HEK293 (cell line): ENCODE measurements at regions not wholly inside any gene's neighbourhood (a gene's known extent, or its start where the extent isn't known, plus 50 kb on each side); places are given as distances from the start of the nearest gene placed in this dataset.

ENCODE experiments used
- CTCF ChIA-PET: fragments of 350-600 bp; formaldehyde crosslinking; extraction: SDS; loops from one replicate; lab custom pipeline; 2021; ENCODE audit warnings: antibody characterized with exemption; lab: Yijun Ruan, JAX
- POLR2A ChIA-PET: fragments of 300-600 bp; formaldehyde crosslinking; extraction: SDS; loops from one replicate; lab custom pipeline; 2020; ENCODE audit warnings: antibody characterized with exemption, inconsistent platforms; lab: Yijun Ruan, JAX
- H3K27ac ChIP-seq: fragments of 200-500 bp; sonication (Bioruptor generic); 2 replicates; pipeline ENCODE4 v1.5.1; 2014; ENCODE audit warnings: low read depth, low read length, control low read depth, inconsistent platforms; ENCODE audit errors: extremely low read depth
- H3K36me3 ChIP-seq, 2 experiments: fragments of 200-500 bp in 1 of 2; sonication (Bioruptor generic) in 1 of 2; 1 replicate in 1 of 2; 2 replicates in 1 of 2; pipeline ENCODE4 v1.5.1; 2014 to 2017; ENCODE audit warnings: inconsistent platforms in 2 of 2, low read length in 2 of 2; ENCODE audit not compliant: control insufficient read depth in 2 of 2, insufficient read depth in 1 of 2
- H3K4me1 ChIP-seq: fragments of 200-500 bp; sonication (Bioruptor generic); 2 replicates; pipeline ENCODE4 v1.5.1; 2014; ENCODE audit warnings: mild to moderate bottlenecking, low read length, inconsistent platforms; ENCODE audit not compliant: control insufficient read depth, insufficient read depth
- H3K4me3 ChIP-seq: 2 replicates; pipeline ENCODE4 v1.5.1; 2011; ENCODE audit warnings: low read depth, mild to moderate bottlenecking, control low read depth, low read length, moderate library complexity
- H3K9me3 ChIP-seq: fragments of 200-500 bp; sonication (Bioruptor generic); 2 replicates; pipeline ENCODE4 v1.5.1; 2014; ENCODE audit warnings: low read depth, low read length, inconsistent platforms; ENCODE audit not compliant: control insufficient read depth, insufficient read depth
- GLIS2 ChIP-seq: fragments of 450-650 bp; formaldehyde crosslinking; IDR thresholded peaks from 2 replicates; pipeline ENCODE4 v1.5.1; 2016; ENCODE audit warnings: missing biosample characterization, missing genetic modification characterization
- HOXA7 ChIP-seq: sonication (generic); formaldehyde crosslinking; IDR thresholded peaks from 2 replicates; pipeline ENCODE4 v1.8.1; 2022; ENCODE audit warnings: missing genetic modification reagents, borderline replicate concordance
- RBAK ChIP-seq: fragments of 450-650 bp; formaldehyde crosslinking; IDR thresholded peaks from 2 replicates; pipeline ENCODE4 v1.5.1; 2016; ENCODE audit warnings: missing biosample characterization, missing genetic modification characterization
- REPIN1 ChIP-seq: fragments of 450-650 bp; formaldehyde crosslinking; IDR thresholded peaks from 2 replicates; pipeline ENCODE4 v1.5.1; 2017; ENCODE audit warnings: missing biosample characterization, missing genetic modification characterization, low read depth
- SCRT2 ChIP-seq: fragments of 450-650 bp; formaldehyde crosslinking; IDR thresholded peaks from 2 replicates; pipeline ENCODE4 v1.5.1; 2016; ENCODE audit warnings: missing biosample characterization, missing genetic modification characterization
- ZBTB17 ChIP-seq: fragments of 450-650 bp; formaldehyde crosslinking; IDR thresholded peaks from 2 replicates; pipeline ENCODE4 v1.5.1; 2016; ENCODE audit warnings: missing biosample characterization, missing genetic modification characterization
- ZNF146 ChIP-seq: fragments of 450-650 bp; formaldehyde crosslinking; IDR thresholded peaks from 2 replicates; pipeline ENCODE4 v1.5.1; 2016; ENCODE audit warnings: missing biosample characterization, missing genetic modification characterization
- ZNF19 ChIP-seq: fragments of 450-650 bp; formaldehyde crosslinking; IDR thresholded peaks from 2 replicates; pipeline ENCODE4; 2016; ENCODE audit warnings: missing biosample characterization, missing genetic modification characterization, low read depth
- ZNF354C ChIP-seq: fragments of 450-650 bp; formaldehyde crosslinking; IDR thresholded peaks from 2 replicates; pipeline ENCODE4 v1.5.1; 2016; ENCODE audit warnings: missing biosample characterization, missing genetic modification characterization, low read depth, borderline replicate concordance
- ZNF404 ChIP-seq: fragments of 450-650 bp; formaldehyde crosslinking; IDR thresholded peaks from 2 replicates; pipeline ENCODE4 v1.5.1; 2017; ENCODE audit warnings: missing biosample characterization, missing genetic modification characterization
- ZNF426 ChIP-seq: fragments of 450-650 bp; formaldehyde crosslinking; IDR thresholded peaks from 2 replicates; pipeline ENCODE4 v1.5.1; 2017; ENCODE audit warnings: missing biosample characterization, missing genetic modification characterization, mild to moderate bottlenecking, inconsistent platforms, moderate library complexity
- ZNF48 ChIP-seq: fragments of 450-650 bp; formaldehyde crosslinking; IDR thresholded peaks from 2 replicates; pipeline ENCODE4 v1.5.1; 2016; ENCODE audit warnings: missing biosample characterization, missing genetic modification characterization
- ZNF560 ChIP-seq: fragments of 450-650 bp; formaldehyde crosslinking; IDR thresholded peaks from 2 replicates; pipeline ENCODE4 v1.5.1; 2017; ENCODE audit warnings: missing biosample characterization, missing genetic modification characterization, borderline replicate concordance
- ZNF596 ChIP-seq: fragments of 450-650 bp; IDR thresholded peaks from 2 replicates; pipeline ENCODE4 v1.5.0; 2018; ENCODE audit warnings: missing biosample characterization, mild to moderate bottlenecking, missing genetic modification characterization, moderate library complexity
- ZNF626 ChIP-seq: fragments of 450-650 bp; sonication (Bioruptor Pico); formaldehyde crosslinking; IDR thresholded peaks from 2 replicates; pipeline ENCODE4 v1.5.1; 2018; ENCODE audit warnings: missing biosample characterization, missing genetic modification characterization, inconsistent platforms
- ZNF707 ChIP-seq: fragments of 450-650 bp; formaldehyde crosslinking; IDR thresholded peaks from 2 replicates; pipeline ENCODE4 v1.5.1; 2016; ENCODE audit warnings: missing biosample characterization, missing genetic modification characterization
- ZSCAN23 ChIP-seq: fragments of 450-650 bp; formaldehyde crosslinking; IDR thresholded peaks from 2 replicates; pipeline ENCODE4 v1.5.1; 2016; ENCODE audit warnings: missing biosample characterization, missing genetic modification characterization
- TF ChIP-seq, protein P1 (sequence below): fragments of 450-650 bp; formaldehyde crosslinking; IDR thresholded peaks from 2 replicates; pipeline ENCODE4 v1.5.1; 2016; ENCODE audit warnings: missing biosample characterization, missing genetic modification characterization
- TF ChIP-seq, protein P2 (sequence below): fragments of 450-650 bp; formaldehyde crosslinking; IDR thresholded peaks from 2 replicates; pipeline ENCODE4 v1.5.1; 2016; ENCODE audit warnings: missing biosample characterization, missing genetic modification characterization
- TF ChIP-seq, protein P3 (sequence below): fragments of 450-650 bp; formaldehyde crosslinking; IDR thresholded peaks from 2 replicates; pipeline ENCODE4 v1.5.1; 2016; ENCODE audit warnings: missing biosample characterization, missing genetic modification characterization

DNA sequence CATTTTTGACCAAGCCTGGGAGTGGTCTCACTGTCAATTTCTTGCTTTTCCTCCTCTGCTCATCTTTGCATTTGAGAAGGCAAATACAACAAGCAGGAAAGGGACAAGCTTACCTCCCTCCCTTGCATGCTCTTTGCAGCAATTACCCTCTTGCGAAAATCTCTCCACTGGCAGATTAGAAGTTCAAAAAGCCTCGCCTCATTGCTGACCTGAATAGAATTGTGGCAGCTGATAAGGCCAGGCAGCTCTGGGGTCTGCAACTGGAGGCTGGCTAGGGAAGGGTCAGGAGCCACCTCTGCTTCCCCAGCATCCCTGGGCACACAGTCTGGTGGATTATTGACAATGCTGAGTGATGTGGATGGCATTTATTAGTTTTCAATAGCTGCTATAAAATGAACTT, 362.3 kb upstream of the KIF2A start:
- ChIA-PET POLR2A (no interaction called here), CTCF (interaction anchor here (0.6 to 2.1 kb wide), 3 partner anchors 10 to 200 kb away, joined by 3 to 8 read pairs (median 4); no protein-coding TSS in a partner anchor)
- Histone ChIP-seq H3K27ac (no peak overlapping the region), H3K4me3 (no peak overlapping the region), H3K9me3 (no peaks in the 10 kb centered on the region), H3K36me3 (no peaks in the 10 kb centered on the region), H3K4me1 (no peaks in the 10 kb centered on the region)
- TF ChIP-seq, protein P1, sequence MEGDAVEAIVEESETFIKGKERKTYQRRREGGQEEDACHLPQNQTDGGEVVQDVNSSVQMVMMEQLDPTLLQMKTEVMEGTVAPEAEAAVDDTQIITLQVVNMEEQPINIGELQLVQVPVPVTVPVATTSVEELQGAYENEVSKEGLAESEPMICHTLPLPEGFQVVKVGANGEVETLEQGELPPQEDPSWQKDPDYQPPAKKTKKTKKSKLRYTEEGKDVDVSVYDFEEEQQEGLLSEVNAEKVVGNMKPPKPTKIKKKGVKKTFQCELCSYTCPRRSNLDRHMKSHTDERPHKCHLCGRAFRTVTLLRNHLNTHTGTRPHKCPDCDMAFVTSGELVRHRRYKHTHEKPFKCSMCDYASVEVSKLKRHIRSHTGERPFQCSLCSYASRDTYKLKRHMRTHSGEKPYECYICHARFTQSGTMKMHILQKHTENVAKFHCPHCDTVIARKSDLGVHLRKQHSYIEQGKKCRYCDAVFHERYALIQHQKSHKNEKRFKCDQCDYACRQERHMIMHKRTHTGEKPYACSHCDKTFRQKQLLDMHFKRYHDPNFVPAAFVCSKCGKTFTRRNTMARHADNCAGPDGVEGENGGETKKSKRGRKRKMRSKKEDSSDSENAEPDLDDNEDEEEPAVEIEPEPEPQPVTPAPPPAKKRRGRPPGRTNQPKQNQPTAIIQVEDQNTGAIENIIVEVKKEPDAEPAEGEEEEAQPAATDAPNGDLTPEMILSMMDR (tag by site-specific recombination), result no peak
- TF ChIP-seq ZNF426 (tag by site-specific recombination), result no peak
- no peak for TF ChIP-seq ZNF48 (tag by site-specific recombination)
- no peak for TF ChIP-seq GLIS2
- TF ChIP-seq ZNF19 (tag by site-specific recombination), result no peak
- TF ChIP-seq ZNF404, result no peak
- no peak for TF ChIP-seq ZNF354C (tag by site-specific recombination)
- no peak for TF ChIP-seq HOXA7
- no peak for TF ChIP-seq ZNF707 (tag by site-specific recombination)
- TF ChIP-seq, protein P2, sequence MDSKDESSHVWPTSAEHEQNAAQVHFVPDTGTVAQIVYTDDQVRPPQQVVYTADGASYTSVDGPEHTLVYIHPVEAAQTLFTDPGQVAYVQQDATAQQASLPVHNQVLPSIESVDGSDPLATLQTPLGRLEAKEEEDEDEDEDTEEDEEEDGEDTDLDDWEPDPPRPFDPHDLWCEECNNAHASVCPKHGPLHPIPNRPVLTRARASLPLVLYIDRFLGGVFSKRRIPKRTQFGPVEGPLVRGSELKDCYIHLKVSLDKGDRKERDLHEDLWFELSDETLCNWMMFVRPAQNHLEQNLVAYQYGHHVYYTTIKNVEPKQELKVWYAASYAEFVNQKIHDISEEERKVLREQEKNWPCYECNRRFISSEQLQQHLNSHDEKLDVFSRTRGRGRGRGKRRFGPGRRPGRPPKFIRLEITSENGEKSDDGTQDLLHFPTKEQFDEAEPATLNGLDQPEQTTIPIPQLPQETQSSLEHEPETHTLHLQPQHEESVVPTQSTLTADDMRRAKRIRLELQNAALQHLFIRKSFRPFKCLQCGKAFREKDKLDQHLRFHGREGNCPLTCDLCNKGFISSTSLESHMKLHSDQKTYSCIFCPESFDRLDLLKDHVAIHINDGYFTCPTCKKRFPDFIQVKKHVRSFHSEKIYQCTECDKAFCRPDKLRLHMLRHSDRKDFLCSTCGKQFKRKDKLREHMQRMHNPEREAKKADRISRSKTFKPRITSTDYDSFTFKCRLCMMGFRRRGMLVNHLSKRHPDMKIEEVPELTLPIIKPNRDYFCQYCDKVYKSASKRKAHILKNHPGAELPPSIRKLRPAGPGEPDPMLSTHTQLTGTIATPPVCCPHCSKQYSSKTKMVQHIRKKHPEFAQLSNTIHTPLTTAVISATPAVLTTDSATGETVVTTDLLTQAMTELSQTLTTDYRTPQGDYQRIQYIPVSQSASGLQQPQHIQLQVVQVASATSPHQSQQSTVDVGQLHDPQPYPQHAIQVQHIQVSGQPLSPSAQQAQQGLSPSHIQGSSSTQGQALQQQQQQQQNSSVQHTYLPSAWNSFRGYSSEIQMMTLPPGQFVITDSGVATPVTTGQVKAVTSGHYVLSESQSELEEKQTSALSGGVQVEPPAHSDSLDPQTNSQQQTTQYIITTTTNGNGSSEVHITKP (tag by site-specific recombination), result no peak
- no peak for TF ChIP-seq ZSCAN23 (tag by site-specific recombination)
- TF ChIP-seq RBAK (tag by site-specific recombination), result no peak
- TF ChIP-seq ZBTB17 (tag by site-specific recombination), result no peak
- no peak for TF ChIP-seq ZNF626 (tag by site-specific recombination)
- TF ChIP-seq REPIN1 (tag by site-specific recombination), result no peak
- TF ChIP-seq, protein P3, sequence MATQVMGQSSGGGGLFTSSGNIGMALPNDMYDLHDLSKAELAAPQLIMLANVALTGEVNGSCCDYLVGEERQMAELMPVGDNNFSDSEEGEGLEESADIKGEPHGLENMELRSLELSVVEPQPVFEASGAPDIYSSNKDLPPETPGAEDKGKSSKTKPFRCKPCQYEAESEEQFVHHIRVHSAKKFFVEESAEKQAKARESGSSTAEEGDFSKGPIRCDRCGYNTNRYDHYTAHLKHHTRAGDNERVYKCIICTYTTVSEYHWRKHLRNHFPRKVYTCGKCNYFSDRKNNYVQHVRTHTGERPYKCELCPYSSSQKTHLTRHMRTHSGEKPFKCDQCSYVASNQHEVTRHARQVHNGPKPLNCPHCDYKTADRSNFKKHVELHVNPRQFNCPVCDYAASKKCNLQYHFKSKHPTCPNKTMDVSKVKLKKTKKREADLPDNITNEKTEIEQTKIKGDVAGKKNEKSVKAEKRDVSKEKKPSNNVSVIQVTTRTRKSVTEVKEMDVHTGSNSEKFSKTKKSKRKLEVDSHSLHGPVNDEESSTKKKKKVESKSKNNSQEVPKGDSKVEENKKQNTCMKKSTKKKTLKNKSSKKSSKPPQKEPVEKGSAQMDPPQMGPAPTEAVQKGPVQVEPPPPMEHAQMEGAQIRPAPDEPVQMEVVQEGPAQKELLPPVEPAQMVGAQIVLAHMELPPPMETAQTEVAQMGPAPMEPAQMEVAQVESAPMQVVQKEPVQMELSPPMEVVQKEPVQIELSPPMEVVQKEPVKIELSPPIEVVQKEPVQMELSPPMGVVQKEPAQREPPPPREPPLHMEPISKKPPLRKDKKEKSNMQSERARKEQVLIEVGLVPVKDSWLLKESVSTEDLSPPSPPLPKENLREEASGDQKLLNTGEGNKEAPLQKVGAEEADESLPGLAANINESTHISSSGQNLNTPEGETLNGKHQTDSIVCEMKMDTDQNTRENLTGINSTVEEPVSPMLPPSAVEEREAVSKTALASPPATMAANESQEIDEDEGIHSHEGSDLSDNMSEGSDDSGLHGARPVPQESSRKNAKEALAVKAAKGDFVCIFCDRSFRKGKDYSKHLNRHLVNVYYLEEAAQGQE (tag by site-specific recombination), result no peak
- no peak for TF ChIP-seq ZNF596

DNA sequence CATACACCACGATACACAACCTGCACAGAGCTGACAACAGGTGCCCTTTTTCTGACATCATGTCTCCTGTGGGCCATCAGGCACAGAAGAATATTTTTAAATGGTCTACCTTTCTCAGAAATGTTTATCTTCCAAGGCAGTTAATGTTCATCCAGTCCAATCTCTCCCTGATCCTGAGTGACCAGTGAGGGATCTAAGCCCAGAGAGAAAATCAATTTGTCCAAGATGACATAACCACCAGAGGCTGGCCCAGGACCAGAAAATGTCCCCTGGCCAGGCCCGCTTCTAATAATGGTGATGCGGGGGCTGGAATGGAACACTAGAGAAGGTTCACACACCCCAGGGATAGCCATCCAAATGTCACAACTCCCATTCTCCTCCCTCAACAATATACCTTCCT, 357.9 kb upstream of the KIF2A start:
- Histone ChIP-seq H3K9me3 (no peaks in the 10 kb centered on the region), H3K4me1 (no peaks in the 10 kb centered on the region), H3K27ac (no peak overlapping the region), H3K4me3 (no peak overlapping the region), H3K36me3 (no peaks in the 10 kb centered on the region)
- POLR2A ChIA-PET, result no interaction called here
- 0 out of 2 replicates have a peak, but pooled peaks have one; percentile 16 for TF ChIP-seq SCRT2 (tag by site-specific recombination)
- no peak for TF ChIP-seq ZNF560 (tag by site-specific recombination)
- no peak for TF ChIP-seq ZNF146 (tag by site-specific recombination)
- CTCF ChIA-PET, result no interaction called here
